ENCODE measurements at regions not wholly inside any gene's neighbourhood (a gene's known extent, or its start where the extent isn't known, plus 50 kb on each side); places are given as distances from the start of the nearest gene placed in this dataset.

- no peak for TF ChIP-seq CTCF (IDR thresholded peaks at IDR 0.05; ENCODE audit: unreplicated experiment)
- H3K9me3 Mint-ChIP-seq, result no peaks in the 10 kb centered on the region
- H3K27ac Mint-ChIP-seq, result no peak overlapping the region
- DNase-seq (ENCODE audit: low spot score in 2 of 2, unreplicated experiment in 2 of 2), result no peak
- H3K36me3 Mint-ChIP-seq, result no peaks in the 10 kb centered on the region
- no peaks in the 10 kb centered on the region for H3K27me3 Mint-ChIP-seq (ENCODE audit: low read depth)
- H3K4me1 Mint-ChIP-seq, result no peaks in the 10 kb centered on the region
- no peak overlapping the region for H3K4me3 Mint-ChIP-seq
Measured at GRCh38 chr4:22997358-22998224, 304.9 kb downstream of the GBA3 start.

DNA sequence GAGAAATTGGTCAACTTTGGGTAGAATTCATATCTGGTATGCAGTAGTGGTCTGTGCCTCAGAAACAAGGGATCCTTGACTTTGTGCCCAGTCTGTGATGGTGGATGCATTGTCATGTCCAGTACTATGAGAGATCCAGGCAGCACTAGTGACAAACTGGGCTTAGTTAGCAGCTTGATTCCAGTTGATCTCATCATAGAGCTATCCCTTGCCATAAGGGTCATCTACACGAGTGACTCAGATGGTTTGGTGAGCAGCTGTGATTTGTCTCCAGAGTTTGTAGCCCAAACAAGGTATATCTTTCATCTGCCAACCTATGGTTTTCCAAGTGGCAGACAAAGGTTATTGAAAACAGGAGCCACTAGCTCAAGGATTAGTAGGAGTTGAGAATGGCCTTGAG is 298.8 kb downstream of the GBA3 start:
- H3K9me3 Mint-ChIP-seq, result no peaks in the 10 kb centered on the region
- no peak for TF ChIP-seq CTCF (IDR thresholded peaks at IDR 0.05; ENCODE audit: unreplicated experiment)
- no peaks in the 10 kb centered on the region for H3K36me3 Mint-ChIP-seq
- H3K4me1 Mint-ChIP-seq, result no peaks in the 10 kb centered on the region
- no peak overlapping the region for H3K4me3 Mint-ChIP-seq
- H3K27ac Mint-ChIP-seq, result no peak overlapping the region
- H3K27me3 Mint-ChIP-seq (ENCODE audit: low read depth), result no peaks in the 10 kb centered on the region
- DNase-seq (ENCODE audit: low spot score in 2 of 2, unreplicated experiment in 2 of 2), result no peak

DNA sequence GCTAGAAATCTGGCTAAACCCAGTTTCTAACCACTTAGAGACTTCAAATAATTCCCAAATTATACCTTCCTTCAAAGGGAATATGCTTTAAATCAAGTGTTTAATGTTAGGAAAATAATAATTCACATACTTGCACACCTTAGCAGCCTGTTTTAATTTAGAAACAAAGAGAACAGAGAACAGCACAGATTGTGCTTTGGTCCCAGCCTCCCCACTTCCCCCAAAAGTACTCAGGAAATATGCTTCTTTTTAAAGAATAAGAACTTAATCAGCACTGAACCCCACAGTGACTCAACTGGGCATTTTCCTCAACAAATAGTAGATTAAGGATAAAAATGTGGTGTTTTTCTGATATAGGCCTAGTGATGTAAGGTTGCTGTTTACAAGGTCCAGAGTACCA is 295.8 kb downstream of the GBA3 start:
- Mint-ChIP-seq H3K27ac (no peak overlapping the region), H3K4me1 (no peaks in the 10 kb centered on the region), H3K4me3 (no peak overlapping the region)

DNA sequence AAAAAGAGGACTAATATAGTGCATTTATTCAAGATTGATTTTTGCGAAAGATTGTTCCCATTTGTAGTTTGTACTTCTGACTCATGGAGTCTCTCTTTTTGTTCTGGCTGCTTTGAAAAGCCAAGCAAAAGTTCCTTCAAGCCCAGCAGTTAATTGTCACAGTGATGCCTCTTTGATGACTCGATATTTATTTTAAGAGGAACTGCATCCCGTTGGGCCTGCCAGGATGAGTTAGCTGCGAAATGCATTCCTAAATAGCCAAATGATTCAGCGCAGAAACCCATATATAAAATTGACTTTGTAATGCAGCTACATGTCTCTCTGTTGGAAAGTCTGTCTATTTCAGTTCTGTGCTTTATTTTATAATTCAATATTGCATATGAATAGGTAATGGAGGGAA is 295.1 kb downstream of the GBA3 start:
- Mint-ChIP-seq H3K27me3 (ENCODE audit: low read depth) (no peaks in the 10 kb centered on the region), H3K27ac (no peak overlapping the region), H3K36me3 (no peaks in the 10 kb centered on the region), H3K9me3 (peaks cover 21% of the 10 kb centered on the region), H3K4me3 (no peak overlapping the region), H3K4me1 (no peaks in the 10 kb centered on the region)
- no peak for DNase-seq (ENCODE audit: low spot score in 2 of 2, unreplicated experiment in 2 of 2)
- TF ChIP-seq CTCF (IDR thresholded peaks at IDR 0.05; ENCODE audit: unreplicated experiment), result no peak

More for the DNA sequence above, 295.8 kb downstream of the GBA3 start:
- Mint-ChIP-seq H3K27me3 (ENCODE audit: low read depth) (no peaks in the 10 kb centered on the region), H3K9me3 (peaks cover 16% of the 10 kb centered on the region), H3K36me3 (no peaks in the 10 kb centered on the region)
- DNase-seq (ENCODE audit: low spot score in 2 of 2, unreplicated experiment in 2 of 2), result no peak
- TF ChIP-seq CTCF (IDR thresholded peaks at IDR 0.05; ENCODE audit: unreplicated experiment), result no peak

- H3K27ac Mint-ChIP-seq, result no peak overlapping the region
- DNase-seq (ENCODE audit: low spot score in 2 of 2, unreplicated experiment in 2 of 2), result no peak
- H3K4me3 Mint-ChIP-seq, result no peak overlapping the region
- H3K9me3 Mint-ChIP-seq, result peaks cover 29% of the 10 kb centered on the region
- no peaks in the 10 kb centered on the region for H3K36me3 Mint-ChIP-seq
- no peaks in the 10 kb centered on the region for H3K4me1 Mint-ChIP-seq
- TF ChIP-seq CTCF (IDR thresholded peaks at IDR 0.05; ENCODE audit: unreplicated experiment), result no peak
- H3K27me3 Mint-ChIP-seq (ENCODE audit: low read depth), result no peaks in the 10 kb centered on the region
Measured at GRCh38 chr4:22986881-22987280, 294.1 kb downstream of the GBA3 start.

Measured in mesothelial cell of epicardium (in vitro differentiated cells).